ENCODE measurements at regions not wholly inside any gene's neighbourhood (a gene's known extent, or its start where the extent isn't known, plus 50 kb on each side); places are given as distances from the start of the nearest gene placed in this dataset.

DNA sequence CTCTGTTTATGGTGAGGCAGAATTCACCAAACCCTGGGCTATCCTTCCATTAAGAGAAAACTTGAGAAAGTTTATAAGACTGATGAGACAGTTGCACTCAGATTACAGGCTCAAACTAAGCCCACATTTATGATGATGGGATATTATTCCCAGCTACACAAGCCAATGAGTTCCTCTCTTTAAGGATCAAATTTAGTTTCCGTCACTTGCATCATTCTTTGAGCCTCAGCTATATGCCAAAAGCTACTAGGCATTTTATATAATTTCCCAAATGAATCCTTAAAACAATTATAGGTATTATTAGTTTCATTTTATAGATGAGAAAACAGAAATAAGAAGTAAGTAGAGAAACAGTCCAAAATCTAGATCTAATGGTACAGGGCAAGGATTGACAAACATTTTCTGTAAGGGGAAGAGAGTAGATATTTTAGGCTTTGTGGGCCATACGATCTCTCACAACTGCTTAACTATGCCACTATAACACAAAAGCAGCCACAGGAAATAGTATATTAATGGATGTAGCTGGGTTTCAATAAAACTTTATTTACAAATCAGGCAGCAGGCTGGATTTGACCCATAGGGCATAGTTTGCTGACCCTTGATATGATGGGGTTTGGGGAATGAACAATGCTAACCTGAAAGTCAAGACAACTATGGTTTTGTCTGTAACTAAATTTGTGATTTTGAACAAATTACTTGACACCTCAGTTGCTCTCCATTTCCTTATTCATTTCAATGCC is 91.8 kb upstream of the PLXNC1 start:
- 93 to 100% (median 99%) methylated on average over 2 of the region's 2 CpGs for WGBS, 3 donors
- H3K27me3 ChIP-seq (ENCODE audit: insufficient read depth in 3 of 3, low read length in 2 of 3), result no peaks in the 10 kb centered on the region
- H3K9me3 ChIP-seq, result no peaks in the 10 kb centered on the region
- no peaks in the 10 kb centered on the region for H3K36me3 ChIP-seq (ENCODE audit: insufficient read depth in 1 of 2, low read depth in 1 of 2)
- H3K27ac ChIP-seq, result no peak overlapping the region
- intact Hi-C loops (cut with DNase I), result no loop called here
- H3K4me1 ChIP-seq, result peaks cover 9% of the 10 kb centered on the region
- H3K4me3 ChIP-seq, result no peak overlapping the region
- ATAC-seq, result no peak
- no peak for TF ChIP-seq CTCF (IDR thresholded peaks at IDR 0.05)
- no peak for DNase-seq

DNA sequence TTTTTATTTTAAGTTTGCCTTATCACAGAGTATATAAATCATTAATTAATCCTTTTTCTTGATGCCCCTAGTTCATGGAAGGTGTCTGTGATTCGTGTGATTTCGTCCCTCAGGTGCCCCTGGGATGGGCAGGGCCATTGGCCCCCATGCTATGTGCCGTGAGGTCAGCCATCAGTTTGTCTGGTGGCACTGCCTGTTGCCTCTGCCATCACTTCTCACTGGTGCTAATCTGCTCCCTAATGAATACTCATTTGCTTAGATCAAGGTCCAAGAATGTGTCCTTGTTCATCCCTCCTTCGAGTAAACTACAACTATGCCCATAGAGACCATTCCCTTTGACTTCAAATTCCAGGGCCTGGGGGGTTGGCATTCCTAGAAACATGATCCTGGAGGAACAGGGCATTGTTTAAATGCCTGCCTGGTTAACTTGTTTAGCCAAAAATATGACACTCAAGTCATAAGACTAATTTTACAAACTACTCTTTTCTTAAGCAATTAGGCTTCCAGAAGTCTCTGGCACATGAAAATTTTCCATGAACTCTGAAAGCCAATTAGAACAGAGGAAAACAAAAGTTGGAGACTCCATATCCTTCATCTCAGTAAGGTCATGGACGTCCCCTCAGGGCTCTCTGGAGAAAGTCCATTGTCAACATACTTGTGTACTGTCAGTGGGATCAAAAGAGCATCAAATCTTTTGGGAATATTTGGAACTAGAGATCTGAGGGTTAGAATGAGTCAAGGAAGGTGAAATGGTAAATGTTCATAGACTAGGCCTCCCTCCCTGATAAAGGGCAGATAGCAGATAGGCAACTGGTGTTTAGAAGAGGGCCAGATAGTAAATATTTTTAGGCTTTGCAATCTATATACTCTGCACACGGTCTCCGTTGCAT is 90.9 kb upstream of the PLXNC1 start:
- Histone ChIP-seq H3K4me1 (peaks cover 9% of the 10 kb centered on the region), H3K4me3 (no peak overlapping the region), H3K36me3 (ENCODE audit: insufficient read depth in 1 of 2, low read depth in 1 of 2) (no peaks in the 10 kb centered on the region), H3K27me3 (ENCODE audit: insufficient read depth in 3 of 3, low read length in 2 of 3) (no peaks in the 10 kb centered on the region), H3K9me3 (no peaks in the 10 kb centered on the region), H3K27ac (no peak overlapping the region)
- DNase-seq (no peak), ATAC-seq (peak in 1 of 4 donors; percentile 19)
- intact Hi-C loops (cut with DNase I), result no loop called here
- 65 to 68% (median 68%) methylated on average over 7 of the region's 7 CpGs for WGBS, 3 donors
- no peak for TF ChIP-seq CTCF (IDR thresholded peaks at IDR 0.05)

GRCh38 chr12:94059394-94060368 is 88.7 kb upstream of the PLXNC1 start:
- TF ChIP-seq CTCF (IDR thresholded peaks at IDR 0.05), result no peak
- H3K27me3 ChIP-seq (ENCODE audit: insufficient read depth in 3 of 3, low read length in 2 of 3), result no peaks in the 10 kb centered on the region
- H3K27ac ChIP-seq, result no peak overlapping the region
- H3K36me3 ChIP-seq (ENCODE audit: insufficient read depth in 1 of 2, low read depth in 1 of 2), result no peaks in the 10 kb centered on the region
- WGBS, 3 donors, result 67 to 82% (median 69%) methylated on average over 5 of the region's 5 CpGs
- intact Hi-C loops (cut with DNase I), result no loop called here
- H3K4me1 ChIP-seq, result peaks cover 6% of the 10 kb centered on the region
- no peak overlapping the region for H3K4me3 ChIP-seq
- no peaks in the 10 kb centered on the region for H3K9me3 ChIP-seq
- ATAC-seq (no peak), DNase-seq (no peak)

DNA sequence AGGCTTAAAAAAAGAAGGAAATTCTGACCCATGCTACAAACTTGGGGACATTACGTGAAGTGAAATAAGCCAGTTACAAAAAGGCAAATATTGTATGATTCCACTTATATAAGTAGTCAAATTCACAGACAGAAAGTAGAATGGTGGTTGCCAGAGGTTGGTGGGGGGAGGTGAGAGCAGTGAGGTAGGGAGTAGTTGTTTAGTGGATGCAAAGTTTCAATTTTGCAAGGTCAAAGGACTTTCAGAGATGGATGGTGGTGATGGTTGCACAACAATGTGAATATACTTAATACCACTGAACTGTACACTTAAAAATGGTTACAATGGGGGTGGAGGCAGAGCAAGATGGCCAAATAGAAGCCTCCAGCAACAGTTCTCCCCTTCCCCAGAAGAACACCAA is 86.2 kb upstream of the PLXNC1 start:
- Histone ChIP-seq H3K27ac (no peak overlapping the region), H3K4me3 (no peak overlapping the region), H3K36me3 (ENCODE audit: insufficient read depth in 1 of 2, low read depth in 1 of 2) (no peaks in the 10 kb centered on the region), H3K4me1 (peaks cover 6% of the 10 kb centered on the region), H3K27me3 (ENCODE audit: insufficient read depth in 3 of 3, low read length in 2 of 3) (no peaks in the 10 kb centered on the region), H3K9me3 (no peaks in the 10 kb centered on the region)
- 97 to 100% (median 99%) methylated on average over 1 of the region's 1 CpG for WGBS, 3 donors
- ATAC-seq (no peak), DNase-seq (no peak)
- intact Hi-C loops (cut with DNase I), result no loop called here
- TF ChIP-seq CTCF (IDR thresholded peaks at IDR 0.05), result no peak
